GM12891 (cell line): ENCODE measurements at regions not wholly inside any gene's neighbourhood (a gene's known extent, or its start where the extent isn't known, plus 50 kb on each side); places are given as distances from the start of the nearest gene placed in this dataset.

Experiments
- POLR2A ChIP-seq: IDR thresholded peaks from 2 replicates; pipeline ENCODE4 v1.6.1; 2011; ENCODE audit warnings: low read depth, low read length, control low read depth
- POLR2AphosphoS5 ChIP-seq: IDR thresholded peaks from 2 replicates; pipeline ENCODE4 v1.6.1; 2011; ENCODE audit warnings: low read depth, low read length, control low read depth
- POU2F2 ChIP-seq: IDR thresholded peaks from 2 replicates; pipeline ENCODE4 v1.6.1; 2011; ENCODE audit warnings: low read depth, mild to moderate bottlenecking, control low read depth, low read length, moderate library complexity

DNA sequence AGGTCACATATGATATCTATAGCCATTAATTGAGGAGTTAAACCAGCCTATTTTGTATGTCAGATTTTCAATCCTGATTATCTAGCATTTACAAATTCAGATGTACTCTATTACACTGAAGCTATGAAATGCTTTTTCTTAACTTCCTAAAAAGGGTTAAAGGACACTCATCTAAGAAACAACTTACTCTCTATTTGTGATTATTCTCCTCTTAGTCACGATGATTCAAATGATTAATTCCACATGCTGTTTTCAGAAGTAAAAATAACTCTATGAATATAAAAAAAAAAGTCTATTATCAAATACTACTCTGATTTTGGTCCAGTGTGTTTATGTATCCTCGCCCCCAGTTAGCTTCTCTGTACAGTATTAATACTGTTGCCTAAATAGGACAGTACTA, 1199.9 kb downstream of the GATA3 start:
- TF ChIP-seq POLR2AphosphoS5 = no peak
- no peak for TF ChIP-seq POLR2A
- no peak for TF ChIP-seq POU2F2
